MCF 10A (cell line): ENCODE measurements at regions not wholly inside any gene's neighbourhood (a gene's known extent, or its start where the extent isn't known, plus 50 kb on each side); places are given as distances from the start of the nearest gene placed in this dataset.

Experiments
- BruUV-seq: library from RNA; stranded (reverse); fragments of 400-500 nt; replicated peaks from 2 replicates; lab custom pipeline; 2021; lab: Mats Ljungman, UMichigan
- CTCF ChIA-PET: fragments of 300-600 bp; sonication (Branson Sonifier 250); formaldehyde crosslinking; extraction: SDS; loops from one replicate; lab custom pipeline; 2021; ENCODE audit warnings: antibody characterized with exemption, inconsistent platforms; lab: Yijun Ruan, JAX
- POLR2A ChIA-PET: fragments of 300-600, 350-650 bp; sonication (Branson Sonifier 250); formaldehyde crosslinking; extraction: SDS; loops from one replicate; lab custom pipeline; 2020; ENCODE audit warnings: antibody characterized with exemption, inconsistent platforms; lab: Yijun Ruan, JAX
- DNase-seq: peaks from one replicate; pipeline ENCODE4 v3.0.0-alpha.2; 2018; ENCODE audit not compliant: unreplicated experiment
- H3K27ac Mint-ChIP-seq: one replicate; pipeline ENCODE4 v1.8.0; 2022; ENCODE audit warnings: mild to moderate bottlenecking, low read depth, mixed read lengths; ENCODE audit not compliant: unreplicated experiment
- H3K27me3 Mint-ChIP-seq: one replicate; pipeline ENCODE4 v1.8.0; 2022; ENCODE audit warnings: mixed read lengths; ENCODE audit not compliant: insufficient read depth, unreplicated experiment
- H3K36me3 Mint-ChIP-seq: one replicate; pipeline ENCODE4 v1.8.0; 2022; ENCODE audit warnings: mild to moderate bottlenecking, moderate library complexity, mixed read lengths; ENCODE audit not compliant: insufficient read depth, unreplicated experiment
- H3K4me1 Mint-ChIP-seq: one replicate; pipeline ENCODE4 v1.8.0; 2022; ENCODE audit warnings: mixed read lengths; ENCODE audit not compliant: insufficient read depth, unreplicated experiment
- H3K4me3 Mint-ChIP-seq: one replicate; pipeline ENCODE4 v1.8.0; 2022; ENCODE audit warnings: mild to moderate bottlenecking, moderate library complexity, mixed read lengths; ENCODE audit not compliant: unreplicated experiment
- H3K9me3 Mint-ChIP-seq: one replicate; pipeline ENCODE4 v1.8.0; 2022; ENCODE audit warnings: mixed read lengths; ENCODE audit not compliant: unreplicated experiment
- CTCF ChIP-seq: fragments of 200-600 bp; IDR thresholded peaks from one replicate; pipeline ENCODE4 v1.8.0; 2022; ENCODE audit warnings: antibody characterized with exemption, mild to moderate bottlenecking; ENCODE audit not compliant: unreplicated experiment
- intact Hi-C: fragments of 100-400 bp; cut with micrococcal nuclease; formaldehyde crosslinking; loops from 2 replicates; pipeline ENCODE4 v1.14.1; 2022

GRCh38 chr4:141290771-141291170 lies 70.1 kb downstream of the ZNF330 start:
- H3K4me3 Mint-ChIP-seq: no peak overlapping the region
- H3K9me3 Mint-ChIP-seq: no peaks in the 10 kb centered on the region
- no peak for TF ChIP-seq CTCF
- peaks cover 11% of the 10 kb centered on the region for H3K36me3 Mint-ChIP-seq
- no peaks in the 10 kb centered on the region for H3K4me1 Mint-ChIP-seq
- no TSS peak for BruUV-seq
- no peaks in the 10 kb centered on the region for H3K27me3 Mint-ChIP-seq
- ChIA-PET CTCF (no interaction called here), POLR2A (interaction anchor here (0.7 kb wide), 1 partner anchor 320 kb away, joined by 3 read pairs; no protein-coding TSS in a partner anchor)
- intact Hi-C loops: no loop called here
- no peak for DNase-seq
- H3K27ac Mint-ChIP-seq: no peak overlapping the region

GRCh38 chr4:141294306-141294705 lies 73.6 kb downstream of the ZNF330 start:
- Mint-ChIP-seq H3K27me3 (no peaks in the 10 kb centered on the region), H3K36me3 (peaks cover 11% of the 10 kb centered on the region), H3K4me1 (no peaks in the 10 kb centered on the region), H3K9me3 (no peaks in the 10 kb centered on the region), H3K27ac (no peak overlapping the region), H3K4me3 (no peak overlapping the region)
- TF ChIP-seq CTCF: no peak
- BruUV-seq: no TSS peak
- ChIA-PET CTCF (no interaction called here), POLR2A (no interaction called here)
- DNase-seq: no peak
- intact Hi-C loops: no loop called here

- CTCF ChIA-PET: interaction anchor here (0.5 kb wide), 1 partner anchor 272 kb away, joined by 3 read pairs; no protein-coding TSS in a partner anchor
- BruUV-seq: no TSS peak
Observed at GRCh38 chr4:141301216-141301615, 80.5 kb downstream of the ZNF330 start.

GRCh38 chr4:141302924-141303323 lies 82.2 kb downstream of the ZNF330 start:
- H3K27ac Mint-ChIP-seq: no peak overlapping the region
- no peak for DNase-seq
- ChIA-PET CTCF (interaction anchor here (0.5 to 1.0 kb wide), 5 partner anchors 9 to 95 kb away, joined by 3 to 5 read pairs (median 3); no protein-coding TSS in a partner anchor), POLR2A (interaction anchor here (0.7 kb wide), 1 partner anchor 46 kb away, joined by 3 read pairs; no protein-coding TSS in a partner anchor)
- H3K27me3 Mint-ChIP-seq: no peaks in the 10 kb centered on the region
- no peaks in the 10 kb centered on the region for H3K4me1 Mint-ChIP-seq
- H3K36me3 Mint-ChIP-seq: no peaks in the 10 kb centered on the region
- H3K4me3 Mint-ChIP-seq: no peak overlapping the region
- TF ChIP-seq CTCF: no peak
- intact Hi-C loops: no loop called here
- no TSS peak for BruUV-seq
- H3K9me3 Mint-ChIP-seq: no peaks in the 10 kb centered on the region

More at GRCh38 chr4:141301216-141301615, 80.5 kb downstream of the ZNF330 start:
- Mint-ChIP-seq H3K4me1 (no peaks in the 10 kb centered on the region), H3K27ac (no peak overlapping the region), H3K9me3 (no peaks in the 10 kb centered on the region), H3K27me3 (no peaks in the 10 kb centered on the region), H3K36me3 (no peaks in the 10 kb centered on the region), H3K4me3 (no peak overlapping the region)
- intact Hi-C loops: no loop called here
- DNase-seq: no peak
- POLR2A ChIA-PET: interaction anchor here (0.6 kb wide), 1 partner anchor 1730 kb away, joined by 5 read pairs; no protein-coding TSS in a partner anchor
- TF ChIP-seq CTCF: no peak
